Panc1 (cell line): ENCODE measurements at regions not wholly inside any gene's neighbourhood (a gene's known extent, or its start where the extent isn't known, plus 50 kb on each side); places are given as distances from the start of the nearest gene placed in this dataset. TPM values are rescaled to one million over a fixed set of nuclear protein-coding genes. Genes with fewer than 3 reads are reported as not detected.

ENCODE experiments used
- ATAC-seq: fragments of 200-7000 bp; cut with Tn5 transposase; 2 replicates; pipeline ENCODE4 v1.9.1; 2020; ENCODE audit warnings: mild to moderate bottlenecking, moderate library complexity
- BruUV-seq: library from RNA; stranded (reverse); fragments of 400-500 nt; replicated peaks from 2 replicates; lab custom pipeline; 2021; lab: Mats Ljungman, UMichigan
- CTCF ChIA-PET: fragments of 300-600 bp; sonication (Branson Sonifier 250); formaldehyde crosslinking; loops from one replicate; lab custom pipeline; 2022; ENCODE audit warnings: antibody characterized with exemption; lab: Charles Lee
- POLR2A ChIA-PET: fragments of 300-600 bp; sonication (Branson Sonifier 250); formaldehyde crosslinking; loops from one replicate; lab custom pipeline; 2022; ENCODE audit warnings: antibody characterized with exemption; lab: Charles Lee
- DNase-seq: peaks from one replicate; pipeline ENCODE4 v3.0.0-alpha.2; 2010; ENCODE audit warnings: low read depth, low spot score
- H3K27ac ChIP-seq: 2 replicates; pipeline ENCODE4 v1.5.1; 2011; ENCODE audit warnings: mild to moderate bottlenecking, low read length, inconsistent platforms
- H3K27me3 ChIP-seq: fragments of 200-500 bp; sonication (Bioruptor generic); 2 replicates; pipeline ENCODE4 v1.6.0; 2014; ENCODE audit warnings: low read length, inconsistent platforms; ENCODE audit not compliant: control insufficient read depth, insufficient read depth
- H3K36me3 ChIP-seq: fragments of 200-500 bp; sonication (Bioruptor generic); 2 replicates; pipeline ENCODE4 v1.5.1; 2014; ENCODE audit warnings: inconsistent platforms, mild to moderate bottlenecking, low read length, moderate library complexity; ENCODE audit not compliant: control insufficient read depth, insufficient read depth
- H3K4me1 ChIP-seq: 2 replicates; pipeline ENCODE4 v1.5.1; 2011; ENCODE audit warnings: inconsistent platforms, mild to moderate bottlenecking, low read length, moderate library complexity; ENCODE audit not compliant: control insufficient read depth, insufficient read depth
- H3K4me3 ChIP-seq, 2 experiments: 2 replicates each; pipeline ENCODE4 v1.5.1; 2011 to 2012; ENCODE audit warnings: low read depth in 2 of 2, low read length in 2 of 2, mild to moderate bottlenecking in 2 of 2, inconsistent platforms in 1 of 2, moderate library complexity in 1 of 2
- H3K9me3 ChIP-seq: fragments of 200-500 bp; sonication (Bioruptor generic); 2 replicates; pipeline ENCODE4 v1.5.1; 2014; ENCODE audit warnings: low read depth, mild to moderate bottlenecking, inconsistent platforms, low read length, moderate library complexity; ENCODE audit not compliant: control insufficient read depth, insufficient read depth
- POLR2AphosphoS5 ChIP-seq: IDR thresholded peaks from 2 replicates; pipeline ENCODE4 v1.6.1; 2012; ENCODE audit warnings: mild to moderate bottlenecking, low read depth, low read length, moderate library complexity
- SIN3A ChIP-seq: IDR thresholded peaks from 2 replicates; pipeline ENCODE4 v1.6.1; 2012; ENCODE audit warnings: low read depth, mild to moderate bottlenecking, low read length, moderate library complexity, borderline replicate concordance; ENCODE audit not compliant: insufficient read depth
- TCF7L2 ChIP-seq: IDR thresholded peaks from 2 replicates; pipeline ENCODE4 v1.6.1; 2011; ENCODE audit warnings: mild to moderate bottlenecking, low read depth, low read length, inconsistent platforms
- in situ Hi-C: cut with HindIII; loops from 2 replicates; pipeline ENCODE4 v1.10.0; 2016; ENCODE audit warnings: low sequenced_read_pairs, low pct_unique_long_range_greater_than_20kb
- intact Hi-C: fragments of 100-400 bp; cut with micrococcal nuclease; formaldehyde crosslinking; loops from one replicate; pipeline ENCODE4 v1.10.0; 2022; ENCODE audit not compliant: unreplicated experiment
- microRNA-seq: library from miRNA; unstranded; fragments of <30 nt; microRNA quantifications from one replicate; pipeline ENCODE4 v1.1.0, GENCODE V29; 2020; ENCODE audit not compliant: unreplicated experiment
- TF ChIP-seq, protein P1 (sequence below), 2 experiments: IDR thresholded peaks; 2 replicates each; pipeline ENCODE4 v1.6.1; 2011 to 2012; ENCODE audit warnings: low read depth in 2 of 2, control low read depth in 1 of 2, low read length in 1 of 2, mild to moderate bottlenecking in 1 of 2, moderate library complexity in 1 of 2; ENCODE audit not compliant: insufficient read depth in 1 of 2
- TF ChIP-seq, protein P2 (sequence below): fragments of 450-650 bp; IDR thresholded peaks from 2 replicates; pipeline ENCODE4 v1.5.1; 2017; ENCODE audit warnings: mild to moderate bottlenecking

DNA sequence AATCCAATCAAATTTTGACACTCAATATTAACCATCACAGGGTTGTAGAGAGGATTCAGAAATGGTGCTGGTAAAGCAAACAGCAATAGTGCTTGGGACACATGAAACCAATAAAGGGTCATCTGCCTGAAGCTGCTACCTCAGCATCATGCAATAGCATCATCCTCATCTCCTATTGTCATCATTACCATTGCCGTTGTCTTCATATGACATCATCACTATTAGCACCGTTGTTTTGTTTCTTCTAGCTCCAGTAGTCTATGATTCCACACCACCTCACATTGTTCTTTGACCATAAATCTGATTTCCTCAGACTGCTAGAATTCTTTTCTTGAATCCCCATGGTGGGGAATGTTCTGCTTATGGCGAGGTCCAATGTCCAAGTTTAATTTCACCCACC, 52.8 kb upstream of the GRK3 start:
- Histone ChIP-seq H3K27ac (no peak overlapping the region), H3K36me3 (no peaks in the 10 kb centered on the region), H3K27me3 (no peaks in the 10 kb centered on the region), H3K4me3 (no peak overlapping the region), H3K4me1 (no peaks in the 10 kb centered on the region), H3K9me3 (no peaks in the 10 kb centered on the region)
- CTCF ChIA-PET, result interaction anchor here (0.6 kb wide), 1 partner anchor 24 kb away, joined by 5 read pairs; no protein-coding TSS in a partner anchor
- in situ Hi-C loops (no loop called here), intact Hi-C loops (no loop called here)
- no peak for DNase-seq
- BruUV-seq, result no TSS peak
- no peak for ATAC-seq
- POLR2A ChIA-PET, result no interaction called here
- TF ChIP-seq TCF7L2 (no peak), SIN3A (no peak)
- TF ChIP-seq, protein P1, sequence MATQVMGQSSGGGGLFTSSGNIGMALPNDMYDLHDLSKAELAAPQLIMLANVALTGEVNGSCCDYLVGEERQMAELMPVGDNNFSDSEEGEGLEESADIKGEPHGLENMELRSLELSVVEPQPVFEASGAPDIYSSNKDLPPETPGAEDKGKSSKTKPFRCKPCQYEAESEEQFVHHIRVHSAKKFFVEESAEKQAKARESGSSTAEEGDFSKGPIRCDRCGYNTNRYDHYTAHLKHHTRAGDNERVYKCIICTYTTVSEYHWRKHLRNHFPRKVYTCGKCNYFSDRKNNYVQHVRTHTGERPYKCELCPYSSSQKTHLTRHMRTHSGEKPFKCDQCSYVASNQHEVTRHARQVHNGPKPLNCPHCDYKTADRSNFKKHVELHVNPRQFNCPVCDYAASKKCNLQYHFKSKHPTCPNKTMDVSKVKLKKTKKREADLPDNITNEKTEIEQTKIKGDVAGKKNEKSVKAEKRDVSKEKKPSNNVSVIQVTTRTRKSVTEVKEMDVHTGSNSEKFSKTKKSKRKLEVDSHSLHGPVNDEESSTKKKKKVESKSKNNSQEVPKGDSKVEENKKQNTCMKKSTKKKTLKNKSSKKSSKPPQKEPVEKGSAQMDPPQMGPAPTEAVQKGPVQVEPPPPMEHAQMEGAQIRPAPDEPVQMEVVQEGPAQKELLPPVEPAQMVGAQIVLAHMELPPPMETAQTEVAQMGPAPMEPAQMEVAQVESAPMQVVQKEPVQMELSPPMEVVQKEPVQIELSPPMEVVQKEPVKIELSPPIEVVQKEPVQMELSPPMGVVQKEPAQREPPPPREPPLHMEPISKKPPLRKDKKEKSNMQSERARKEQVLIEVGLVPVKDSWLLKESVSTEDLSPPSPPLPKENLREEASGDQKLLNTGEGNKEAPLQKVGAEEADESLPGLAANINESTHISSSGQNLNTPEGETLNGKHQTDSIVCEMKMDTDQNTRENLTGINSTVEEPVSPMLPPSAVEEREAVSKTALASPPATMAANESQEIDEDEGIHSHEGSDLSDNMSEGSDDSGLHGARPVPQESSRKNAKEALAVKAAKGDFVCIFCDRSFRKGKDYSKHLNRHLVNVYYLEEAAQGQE (IDR thresholded peaks at IDR 0.05; ENCODE audit: insufficient read depth in 1 of 2, low read depth in 2 of 2, low read length in 1 of 2), result no peak

DNA sequence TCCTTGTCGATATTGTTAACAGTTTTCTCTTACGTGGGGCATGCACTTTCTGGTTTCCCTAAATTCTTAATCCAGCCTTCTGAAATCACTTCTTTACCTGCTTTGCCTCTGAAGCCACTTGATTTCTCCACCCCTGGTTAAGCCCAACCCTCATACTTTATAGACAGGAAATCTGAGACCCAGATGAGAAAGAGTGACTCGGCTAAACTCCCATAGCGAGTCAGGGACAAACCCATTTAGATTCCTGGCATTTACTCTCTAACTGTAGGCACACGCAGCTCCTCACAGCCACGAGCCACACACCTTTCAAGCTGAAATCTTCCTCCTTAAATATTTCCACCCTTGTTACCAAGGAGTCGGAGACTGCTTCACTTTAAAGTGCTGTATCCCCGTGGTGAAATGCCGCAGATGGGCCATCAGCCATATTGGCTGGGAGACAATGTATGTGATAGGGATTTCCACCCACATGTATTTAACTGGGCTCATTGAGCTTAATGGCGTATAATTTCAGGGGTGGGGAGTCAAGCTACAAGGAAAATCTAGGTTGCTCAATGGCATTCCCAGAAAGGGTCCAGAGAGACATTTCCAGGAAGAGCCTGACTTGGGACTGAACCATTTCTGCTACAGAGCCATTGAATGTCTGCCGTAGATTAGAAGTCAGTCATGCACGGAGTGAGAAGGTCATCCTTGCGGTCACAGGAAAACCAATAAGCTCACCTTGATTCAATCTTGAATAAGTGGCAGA, 49.9 kb upstream of the GRK3 start:
- POLR2A ChIA-PET, result no interaction called here
- no peaks in the 10 kb centered on the region for H3K36me3 ChIP-seq
- TF ChIP-seq POLR2AphosphoS5 (no peak), SIN3A (no peak), TCF7L2 (no peak)
- TF ChIP-seq, protein P1 (IDR thresholded peaks at IDR 0.05; ENCODE audit: insufficient read depth in 1 of 2, low read depth in 2 of 2, low read length in 1 of 2), result no peak
- TF ChIP-seq, protein P2, sequence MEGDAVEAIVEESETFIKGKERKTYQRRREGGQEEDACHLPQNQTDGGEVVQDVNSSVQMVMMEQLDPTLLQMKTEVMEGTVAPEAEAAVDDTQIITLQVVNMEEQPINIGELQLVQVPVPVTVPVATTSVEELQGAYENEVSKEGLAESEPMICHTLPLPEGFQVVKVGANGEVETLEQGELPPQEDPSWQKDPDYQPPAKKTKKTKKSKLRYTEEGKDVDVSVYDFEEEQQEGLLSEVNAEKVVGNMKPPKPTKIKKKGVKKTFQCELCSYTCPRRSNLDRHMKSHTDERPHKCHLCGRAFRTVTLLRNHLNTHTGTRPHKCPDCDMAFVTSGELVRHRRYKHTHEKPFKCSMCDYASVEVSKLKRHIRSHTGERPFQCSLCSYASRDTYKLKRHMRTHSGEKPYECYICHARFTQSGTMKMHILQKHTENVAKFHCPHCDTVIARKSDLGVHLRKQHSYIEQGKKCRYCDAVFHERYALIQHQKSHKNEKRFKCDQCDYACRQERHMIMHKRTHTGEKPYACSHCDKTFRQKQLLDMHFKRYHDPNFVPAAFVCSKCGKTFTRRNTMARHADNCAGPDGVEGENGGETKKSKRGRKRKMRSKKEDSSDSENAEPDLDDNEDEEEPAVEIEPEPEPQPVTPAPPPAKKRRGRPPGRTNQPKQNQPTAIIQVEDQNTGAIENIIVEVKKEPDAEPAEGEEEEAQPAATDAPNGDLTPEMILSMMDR, result no peak
- ATAC-seq (no peak), DNase-seq (no peak)
- no peaks in the 10 kb centered on the region for H3K4me1 ChIP-seq
- no peaks in the 10 kb centered on the region for H3K27me3 ChIP-seq
- in situ Hi-C loops (no loop called here), intact Hi-C loops (no loop called here)
- H3K9me3 ChIP-seq, result no peaks in the 10 kb centered on the region
- H3K4me3 ChIP-seq, result no peak overlapping the region
- no TSS peak for BruUV-seq
- CTCF ChIA-PET, result no interaction called here
- no peak overlapping the region for H3K27ac ChIP-seq

Small RNA genes lying in the stretch of these regions (microRNA-seq; reads per million reads assigned to microRNA genes)
- not detected for gene MIR6817
